ENCODE measurements at regions not wholly inside any gene's neighbourhood (a gene's known extent, or its start where the extent isn't known, plus 50 kb on each side); places are given as distances from the start of the nearest gene placed in this dataset.
"Not testable (repeated sequence)": the region's sequence is repeated elsewhere in the genome, so short reads cannot be mapped to it uniquely, and the experiment has no call there.

GRCh38 chr4:105042451-105042850 is 104.2 kb upstream of the TET2 start:
- no peak for DNase-seq (ENCODE audit: low read depth in 2 of 2)

- no peak for DNase-seq (ENCODE audit: low read depth in 2 of 2)
Measured at GRCh38 chr4:105050896-105051295, 95.8 kb upstream of the TET2 start.

GRCh38 chr4:105057370-105058105 is 89.1 kb upstream of the TET2 start:
- no peak for DNase-seq (ENCODE audit: low read depth in 2 of 2)

GRCh38 chr4:105058177-105058812 is 88.4 kb upstream of the TET2 start:
- no peak for DNase-seq (ENCODE audit: low read depth in 2 of 2)

GRCh38 chr4:105059337-105059736 is 87.3 kb upstream of the TET2 start:
- no peak for DNase-seq (ENCODE audit: low read depth in 2 of 2)

GRCh38 chr4:105060628-105061027 is 86.0 kb upstream of the TET2 start:
- DNase-seq (ENCODE audit: low read depth in 2 of 2): no peak

- DNase-seq (ENCODE audit: low read depth in 2 of 2): peak in 1 of 2 donors; percentile 1
Measured at GRCh38 chr4:105061136-105061696, 85.5 kb upstream of the TET2 start.

- DNase-seq (ENCODE audit: low read depth in 2 of 2): no peak
Measured at GRCh38 chr4:105061731-105062130, 84.9 kb upstream of the TET2 start.

- no peak for DNase-seq (ENCODE audit: low read depth in 2 of 2)
Measured at GRCh38 chr4:105066401-105066800, 80.3 kb upstream of the TET2 start.

- DNase-seq (ENCODE audit: low read depth in 2 of 2): no peak
Measured at GRCh38 chr4:105067431-105067830, 79.2 kb upstream of the TET2 start.

GRCh38 chr4:105067946-105068345 is 78.7 kb upstream of the TET2 start:
- no peak for DNase-seq (ENCODE audit: low read depth in 2 of 2)

GRCh38 chr4:105068516-105068915 is 78.2 kb upstream of the TET2 start:
- no peak for DNase-seq (ENCODE audit: low read depth in 2 of 2)

- not testable (repeated sequence) for DNase-seq (ENCODE audit: low read depth in 2 of 2)
Measured at GRCh38 chr4:105072095-105072494, 74.6 kb upstream of the TET2 start.

- DNase-seq (ENCODE audit: low read depth in 2 of 2): no peak
Measured at GRCh38 chr4:105074097-105074496, 72.6 kb upstream of the TET2 start.

GRCh38 chr4:105075045-105075444 is 71.6 kb upstream of the TET2 start:
- no peak for DNase-seq (ENCODE audit: low read depth in 2 of 2)

- no peak for DNase-seq (ENCODE audit: low read depth in 2 of 2)
Measured at GRCh38 chr4:105088110-105088879, 58.4 kb upstream of the TET2 start.

- DNase-seq (ENCODE audit: low read depth in 2 of 2): no peak
Measured at GRCh38 chr4:105092356-105092755, 54.3 kb upstream of the TET2 start.

- no peak for DNase-seq (ENCODE audit: low read depth in 2 of 2)
Measured at GRCh38 chr4:105092768-105093167, 53.9 kb upstream of the TET2 start.

- no peak for DNase-seq (ENCODE audit: low read depth in 2 of 2)
Measured at GRCh38 chr4:105093975-105094374, 52.7 kb upstream of the TET2 start.
